ENCODE measurements at regions not wholly inside any gene's neighbourhood (a gene's known extent, or its start where the extent isn't known, plus 50 kb on each side); places are given as distances from the start of the nearest gene placed in this dataset.

- TF ChIP-seq POLR2A (IDR thresholded peaks at IDR 0.05; ENCODE audit: low read length): no peak
- TF ChIP-seq GATA1 (IDR thresholded peaks at IDR 0.05; ENCODE audit: low read depth, low read length): no peak
These were observed 1371.7 kb downstream of the STIM2 start for GRCh38 chr4:28232376-28232775.
